DOHH2 (cell line): ENCODE measurements at regions not wholly inside any gene's neighbourhood (a gene's known extent, or its start where the extent isn't known, plus 50 kb on each side); places are given as distances from the start of the nearest gene placed in this dataset.

Source experiments
- H3F3A ChIP-seq: fragments of 200-600 bp; sonication (generic), shearing (Covaris generic); 2 replicates; pipeline ENCODE4 v1.6.0; 2016; ENCODE audit warnings: antibody characterized with exemption, mild to moderate bottlenecking; ENCODE audit not compliant: control insufficient read depth, insufficient read depth
- H3K27ac ChIP-seq: fragments of 200-600 bp; sonication (generic); 2 replicates; pipeline ENCODE4 v1.5.1; 2014; ENCODE audit warnings: low read depth, mild to moderate bottlenecking, low read length, moderate library complexity
- H3K27me3 ChIP-seq: fragments of 200-600 bp; sonication (generic); 2 replicates; pipeline ENCODE4 v1.6.1; 2014; ENCODE audit warnings: mild to moderate bottlenecking, low read length, mixed read lengths; ENCODE audit not compliant: control insufficient read depth
- H3K36me3 ChIP-seq: fragments of 200-600 bp; sonication (generic); 2 replicates; pipeline ENCODE4 v1.6.1; 2014; ENCODE audit warnings: mild to moderate bottlenecking, low read length, moderate library complexity, mixed read lengths; ENCODE audit not compliant: control insufficient read depth
- H3K4me1 ChIP-seq: fragments of 200-600 bp; sonication (generic); 2 replicates; pipeline ENCODE4 v1.6.1; 2014; ENCODE audit warnings: mild to moderate bottlenecking, low read length, mixed read lengths; ENCODE audit not compliant: control insufficient read depth
- H3K4me2 ChIP-seq: fragments of 200-600 bp; sonication (generic); 2 replicates; pipeline ENCODE4 v1.6.0; 2014; ENCODE audit warnings: mild to moderate bottlenecking, low read length, moderate library complexity
- H3K4me3 ChIP-seq: fragments of 200-600 bp; sonication (generic); 2 replicates; pipeline ENCODE4 v1.5.1; 2014; ENCODE audit warnings: mild to moderate bottlenecking, low read length, mixed read lengths
- H3K79me2 ChIP-seq: fragments of 200-600 bp; sonication (generic); 2 replicates; pipeline ENCODE4 v1.6.1; 2014; ENCODE audit warnings: mild to moderate bottlenecking, low read length, mixed read lengths; ENCODE audit not compliant: control insufficient read depth
- H3K9me2 ChIP-seq: fragments of 200-600 bp; sonication (generic); replicated peaks from 2 replicates; pipeline ENCODE4 v1.6.1; 2014; ENCODE audit warnings: mild to moderate bottlenecking, low read length, mixed read lengths; ENCODE audit not compliant: control insufficient read depth
- H3K9me3 ChIP-seq: fragments of 200-600 bp; sonication (generic); 2 replicates; pipeline ENCODE4 v1.6.1; 2014; ENCODE audit warnings: antibody characterized with exemption, low read length, mixed read lengths; ENCODE audit not compliant: control insufficient read depth, insufficient read depth
- H4K20me1 ChIP-seq: fragments of 200-600 bp; sonication (generic); 2 replicates; pipeline ENCODE4 v1.6.0; 2014; ENCODE audit warnings: low read depth, mild to moderate bottlenecking, antibody characterized with exemption, low read length, moderate library complexity; ENCODE audit not compliant: control insufficient read depth, insufficient read depth
- EZH2phosphoT487 ChIP-seq: fragments of 200-600 bp; sonication (generic); IDR thresholded peaks from 2 replicates; pipeline ENCODE4 v1.6.1; 2017; ENCODE audit warnings: borderline replicate concordance, mild to moderate bottlenecking, antibody characterized with exemption, low read length, moderate library complexity, mixed read lengths
- TF ChIP-seq, protein P1 (sequence below): fragments of 200-600 bp; sonication (generic); IDR thresholded peaks from one replicate; pipeline ENCODE4 v1.5.1; 2014; ENCODE audit warnings: antibody characterized with exemption, mild to moderate bottlenecking, low read depth, low read length; ENCODE audit not compliant: poor library complexity, severe bottlenecking

GRCh38 chr2:195038153-195038552 is 618.9 kb upstream of the SLC39A10 start:
- Histone ChIP-seq H3K4me2 (no peak overlapping the region), H3K79me2 (no peaks in the 10 kb centered on the region), H3F3A (no peaks in the 10 kb centered on the region), H4K20me1 (no peaks in the 10 kb centered on the region), H3K9me3 (no peaks in the 10 kb centered on the region), H3K4me1 (no peaks in the 10 kb centered on the region), H3K27me3 (no peaks in the 10 kb centered on the region), H3K4me3 (no peak overlapping the region), H3K9me2 (no peaks in the 10 kb centered on the region), H3K27ac (no peak overlapping the region), H3K36me3 (no peaks in the 10 kb centered on the region)
- TF ChIP-seq, protein P1, sequence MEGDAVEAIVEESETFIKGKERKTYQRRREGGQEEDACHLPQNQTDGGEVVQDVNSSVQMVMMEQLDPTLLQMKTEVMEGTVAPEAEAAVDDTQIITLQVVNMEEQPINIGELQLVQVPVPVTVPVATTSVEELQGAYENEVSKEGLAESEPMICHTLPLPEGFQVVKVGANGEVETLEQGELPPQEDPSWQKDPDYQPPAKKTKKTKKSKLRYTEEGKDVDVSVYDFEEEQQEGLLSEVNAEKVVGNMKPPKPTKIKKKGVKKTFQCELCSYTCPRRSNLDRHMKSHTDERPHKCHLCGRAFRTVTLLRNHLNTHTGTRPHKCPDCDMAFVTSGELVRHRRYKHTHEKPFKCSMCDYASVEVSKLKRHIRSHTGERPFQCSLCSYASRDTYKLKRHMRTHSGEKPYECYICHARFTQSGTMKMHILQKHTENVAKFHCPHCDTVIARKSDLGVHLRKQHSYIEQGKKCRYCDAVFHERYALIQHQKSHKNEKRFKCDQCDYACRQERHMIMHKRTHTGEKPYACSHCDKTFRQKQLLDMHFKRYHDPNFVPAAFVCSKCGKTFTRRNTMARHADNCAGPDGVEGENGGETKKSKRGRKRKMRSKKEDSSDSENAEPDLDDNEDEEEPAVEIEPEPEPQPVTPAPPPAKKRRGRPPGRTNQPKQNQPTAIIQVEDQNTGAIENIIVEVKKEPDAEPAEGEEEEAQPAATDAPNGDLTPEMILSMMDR: no peak
- no peak for TF ChIP-seq EZH2phosphoT487

DNA sequence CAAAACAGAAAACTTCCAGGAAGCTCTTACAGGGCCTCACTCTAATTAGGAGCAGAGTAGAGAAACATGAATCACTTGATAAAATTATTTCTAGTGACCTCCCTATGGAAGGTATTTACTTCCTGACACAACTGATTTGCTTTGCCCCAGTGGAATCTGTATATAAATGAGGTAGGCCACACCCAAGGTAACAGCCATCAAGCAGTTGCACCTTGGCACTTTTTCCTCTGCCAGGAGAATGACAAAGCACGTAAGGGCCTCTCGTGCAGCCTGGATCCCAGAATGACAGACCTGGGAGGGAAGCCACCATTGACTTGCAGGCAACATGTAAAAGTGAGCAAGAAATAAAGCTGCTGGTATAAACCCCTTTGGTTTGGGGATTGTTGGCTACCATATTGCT is 620.0 kb upstream of the SLC39A10 start:
- Histone ChIP-seq H3K4me3 (no peak overlapping the region), H3F3A (no peaks in the 10 kb centered on the region), H3K4me1 (no peaks in the 10 kb centered on the region), H3K36me3 (no peaks in the 10 kb centered on the region), H3K79me2 (no peaks in the 10 kb centered on the region), H3K4me2 (no peak overlapping the region), H3K9me3 (no peaks in the 10 kb centered on the region), H4K20me1 (no peaks in the 10 kb centered on the region), H3K9me2 (no peaks in the 10 kb centered on the region), H3K27ac (no peak overlapping the region), H3K27me3 (no peaks in the 10 kb centered on the region)
- TF ChIP-seq, protein P1: no peak
- TF ChIP-seq EZH2phosphoT487: no peak

DNA sequence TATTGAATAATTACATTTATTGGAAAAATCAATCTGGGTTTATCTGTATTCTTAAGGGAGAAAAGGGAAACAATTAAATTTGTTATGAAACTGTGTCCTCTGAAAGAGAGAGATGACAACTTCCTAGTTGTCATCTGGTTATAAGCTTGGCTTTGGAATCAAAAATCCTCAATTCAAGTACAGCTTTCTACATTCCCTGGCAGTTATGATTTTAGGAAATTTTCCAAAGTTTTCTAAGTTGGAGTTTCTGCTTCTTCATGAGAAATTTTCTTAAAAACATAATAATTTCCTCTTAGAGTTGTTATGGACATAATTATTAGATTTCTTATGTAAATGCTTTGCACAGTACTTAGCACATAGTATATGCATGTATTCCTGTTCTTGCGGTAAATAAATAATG is 625.6 kb upstream of the SLC39A10 start:
- Histone ChIP-seq H3K4me3 (no peak overlapping the region), H3K9me3 (no peaks in the 10 kb centered on the region), H3K36me3 (no peaks in the 10 kb centered on the region), H3F3A (no peaks in the 10 kb centered on the region), H3K4me1 (no peaks in the 10 kb centered on the region), H3K79me2 (no peaks in the 10 kb centered on the region), H4K20me1 (no peaks in the 10 kb centered on the region), H3K27me3 (no peaks in the 10 kb centered on the region), H3K9me2 (no peaks in the 10 kb centered on the region), H3K4me2 (no peak overlapping the region), H3K27ac (no peak overlapping the region)
- TF ChIP-seq, protein P1: no peak
- no peak for TF ChIP-seq EZH2phosphoT487
